ENCODE measurements at regions not wholly inside any gene's neighbourhood (a gene's known extent, or its start where the extent isn't known, plus 50 kb on each side); places are given as distances from the start of the nearest gene placed in this dataset.

DNA sequence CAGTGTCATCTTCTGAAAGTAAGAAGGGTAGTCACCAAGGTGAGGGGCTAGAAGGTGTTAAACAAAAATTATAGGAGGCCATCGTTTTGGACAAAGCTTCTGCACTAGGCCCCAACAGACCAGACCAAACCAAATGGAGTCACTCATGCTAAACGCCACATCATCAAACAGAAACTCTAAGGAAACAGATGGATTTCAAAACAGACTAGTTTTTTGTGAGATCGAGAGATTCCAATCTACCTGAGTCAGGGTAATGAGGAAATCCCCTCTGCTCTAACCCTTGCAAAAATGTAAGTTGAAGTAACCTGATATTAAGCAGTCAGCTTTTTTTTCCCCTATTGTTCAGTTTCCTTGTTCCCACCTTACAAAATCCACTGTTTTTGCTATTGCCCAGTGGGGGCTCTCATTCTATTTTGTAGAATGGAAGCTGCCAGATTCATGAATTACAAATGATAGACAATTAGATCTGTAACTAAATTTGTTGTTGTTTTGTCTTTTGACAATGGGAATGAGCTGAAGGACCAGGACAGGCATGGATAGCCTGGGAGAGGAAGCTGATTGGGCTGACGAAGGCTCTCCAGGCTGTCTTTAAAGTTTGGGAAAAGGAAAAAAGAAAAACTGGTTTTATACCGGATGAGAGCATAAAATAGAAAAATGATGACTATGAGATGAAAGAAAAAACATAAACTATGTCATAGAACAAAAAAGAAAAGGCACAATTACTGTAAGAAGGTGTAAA is 94.7 kb upstream of the ADAMTSL1 start:
- TF ChIP-seq, protein P1, sequence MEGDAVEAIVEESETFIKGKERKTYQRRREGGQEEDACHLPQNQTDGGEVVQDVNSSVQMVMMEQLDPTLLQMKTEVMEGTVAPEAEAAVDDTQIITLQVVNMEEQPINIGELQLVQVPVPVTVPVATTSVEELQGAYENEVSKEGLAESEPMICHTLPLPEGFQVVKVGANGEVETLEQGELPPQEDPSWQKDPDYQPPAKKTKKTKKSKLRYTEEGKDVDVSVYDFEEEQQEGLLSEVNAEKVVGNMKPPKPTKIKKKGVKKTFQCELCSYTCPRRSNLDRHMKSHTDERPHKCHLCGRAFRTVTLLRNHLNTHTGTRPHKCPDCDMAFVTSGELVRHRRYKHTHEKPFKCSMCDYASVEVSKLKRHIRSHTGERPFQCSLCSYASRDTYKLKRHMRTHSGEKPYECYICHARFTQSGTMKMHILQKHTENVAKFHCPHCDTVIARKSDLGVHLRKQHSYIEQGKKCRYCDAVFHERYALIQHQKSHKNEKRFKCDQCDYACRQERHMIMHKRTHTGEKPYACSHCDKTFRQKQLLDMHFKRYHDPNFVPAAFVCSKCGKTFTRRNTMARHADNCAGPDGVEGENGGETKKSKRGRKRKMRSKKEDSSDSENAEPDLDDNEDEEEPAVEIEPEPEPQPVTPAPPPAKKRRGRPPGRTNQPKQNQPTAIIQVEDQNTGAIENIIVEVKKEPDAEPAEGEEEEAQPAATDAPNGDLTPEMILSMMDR (IDR thresholded peaks at IDR 0.05; ENCODE audit: insufficient read depth, low read depth, low read length) = no peak
- TF ChIP-seq EZH2 (IDR thresholded peaks at IDR 0.05; ENCODE audit: insufficient read depth, low read length) = no peak

All from astrocyte (in vitro differentiated cells and primary cell).